HG03097 (cell line): ENCODE measurements at regions not wholly inside any gene's neighbourhood (a gene's known extent, or its start where the extent isn't known, plus 50 kb on each side); places are given as distances from the start of the nearest gene placed in this dataset.

ENCODE experiments used
- ATAC-seq: cut with Tn5 transposase; IDR thresholded peaks from one replicate; pipeline ENCODE4 v1.9.1; 2021; ENCODE audit not compliant: unreplicated experiment, low FRiP score

GRCh38 chr11:92642177-92642931 is 327.1 kb upstream of the MTNR1B start:
- ATAC-seq: no peak

DNA sequence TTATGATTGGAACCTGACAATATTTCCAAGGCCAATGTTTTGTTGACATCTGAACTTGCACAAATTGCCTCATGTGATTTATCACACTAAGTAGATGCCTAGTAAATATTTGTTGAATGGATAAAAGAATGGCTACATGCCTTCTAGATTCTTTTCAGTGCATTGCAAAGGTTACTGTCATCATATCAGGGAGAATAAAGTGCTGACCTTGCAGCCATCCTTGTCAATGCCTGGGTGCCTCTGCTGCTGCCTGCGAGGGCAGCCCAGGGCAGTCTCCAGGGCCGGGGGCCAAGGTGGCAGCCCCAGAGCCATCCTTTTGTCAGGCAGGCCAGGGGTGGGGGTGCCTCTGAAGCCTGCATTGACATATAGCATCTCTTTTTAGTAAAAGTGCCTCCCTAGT is 325.6 kb upstream of the MTNR1B start:
- ATAC-seq: no peak

- no peak for ATAC-seq
Observed at GRCh38 chr11:92644595-92645445, 324.6 kb upstream of the MTNR1B start.

DNA sequence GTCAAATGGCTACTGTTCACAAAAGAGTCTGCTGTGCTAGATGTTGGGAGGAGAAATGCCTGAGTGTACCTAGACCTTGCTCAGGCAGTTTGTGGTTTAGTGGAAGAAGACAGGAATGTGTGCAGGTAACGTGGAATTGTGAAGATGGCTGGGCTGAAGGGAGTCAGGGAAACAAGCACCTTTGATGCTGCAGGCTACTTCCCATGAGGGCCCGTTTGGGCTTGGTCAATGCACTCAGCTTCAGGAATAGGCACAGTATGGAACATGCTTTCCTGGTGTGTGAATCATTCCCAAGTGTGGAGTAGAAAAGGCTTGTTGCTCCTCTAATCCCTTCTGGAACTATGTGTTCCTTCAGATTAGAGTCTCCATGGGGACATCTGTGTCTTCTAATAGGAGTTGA is 318.3 kb upstream of the MTNR1B start:
- ATAC-seq: no peak

GRCh38 chr11:92653454-92653853 is 316.0 kb upstream of the MTNR1B start:
- no peak for ATAC-seq

- no peak for ATAC-seq
Observed at GRCh38 chr11:92656783-92657182, 312.7 kb upstream of the MTNR1B start.

GRCh38 chr11:92657226-92657625 is 312.2 kb upstream of the MTNR1B start:
- ATAC-seq: no peak

DNA sequence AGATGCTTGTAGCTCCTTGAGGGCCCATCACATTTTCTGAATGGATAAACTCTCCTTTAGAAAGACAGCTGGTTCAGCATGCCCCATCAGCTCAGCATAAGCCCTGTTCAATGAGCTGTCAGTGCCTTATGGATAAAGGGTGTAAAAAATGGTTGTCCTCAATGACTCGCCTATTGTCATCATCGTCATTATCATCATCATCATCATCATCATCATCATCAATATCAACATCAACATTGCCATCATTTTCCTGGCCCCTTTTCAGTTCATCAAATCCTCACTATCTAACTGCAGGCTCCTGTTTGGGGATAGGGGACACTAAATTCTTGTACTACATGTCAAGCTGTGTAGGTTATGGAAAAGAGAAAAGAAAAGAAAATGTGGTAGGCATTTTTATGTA is 310.7 kb upstream of the MTNR1B start:
- ATAC-seq: no peak

GRCh38 chr11:92659793-92660192 is 309.7 kb upstream of the MTNR1B start:
- ATAC-seq: no peak

DNA sequence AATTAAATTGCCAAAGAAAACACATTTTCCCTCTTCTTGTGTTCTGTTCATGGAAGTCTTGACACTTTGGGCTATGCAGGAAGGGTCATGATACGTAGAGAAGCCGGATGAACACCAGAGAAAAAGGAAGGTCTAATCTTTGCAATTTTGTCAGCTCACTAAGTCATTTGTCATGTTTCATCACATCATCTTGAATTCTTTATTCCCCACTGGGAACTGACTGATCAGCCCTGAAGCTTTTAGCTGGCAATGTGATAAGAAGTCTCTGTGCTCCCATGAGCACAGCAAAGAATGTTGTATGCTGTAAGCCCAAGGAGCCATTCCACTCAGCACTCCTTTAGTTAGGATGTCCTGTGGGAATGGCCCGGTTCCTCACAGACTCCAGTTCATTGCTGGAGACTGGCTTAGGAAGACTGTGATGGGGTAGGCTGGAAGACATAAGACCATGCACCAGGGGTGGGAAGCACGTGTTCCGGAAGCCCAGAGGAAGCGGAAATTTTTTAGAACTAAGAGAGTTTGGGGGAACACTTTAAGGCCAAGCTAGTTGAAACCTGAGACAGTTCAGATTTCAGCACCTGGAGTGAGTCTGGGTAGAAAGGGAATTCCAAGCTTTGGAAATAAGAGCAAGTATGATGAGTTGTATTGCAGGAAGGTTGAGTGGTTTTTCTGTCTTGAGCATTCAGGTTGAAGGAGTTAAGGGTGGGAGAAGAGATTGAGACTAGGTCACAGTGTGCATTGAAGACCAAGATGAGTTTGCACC is 306.7 kb upstream of the MTNR1B start:
- no peak for ATAC-seq

DNA sequence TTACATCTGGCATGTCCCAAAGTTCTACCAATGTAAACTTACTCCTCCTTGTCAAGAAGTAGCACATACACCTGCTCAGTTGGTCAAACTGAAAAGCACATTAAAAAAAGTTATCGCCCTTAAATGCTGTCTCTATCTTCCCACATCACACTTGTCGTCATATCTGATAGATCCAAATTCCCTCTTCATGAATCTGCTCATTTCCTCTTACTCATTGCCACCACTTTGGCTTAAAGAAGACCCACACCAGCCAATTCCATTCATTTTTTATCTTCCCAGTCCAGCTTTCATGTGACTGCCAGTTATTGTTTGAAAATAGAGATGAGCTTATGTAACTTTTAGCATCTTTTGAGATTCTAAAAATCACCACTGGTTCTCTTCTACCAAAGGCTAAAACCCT is 305.9 kb upstream of the MTNR1B start:
- ATAC-seq: no peak

DNA sequence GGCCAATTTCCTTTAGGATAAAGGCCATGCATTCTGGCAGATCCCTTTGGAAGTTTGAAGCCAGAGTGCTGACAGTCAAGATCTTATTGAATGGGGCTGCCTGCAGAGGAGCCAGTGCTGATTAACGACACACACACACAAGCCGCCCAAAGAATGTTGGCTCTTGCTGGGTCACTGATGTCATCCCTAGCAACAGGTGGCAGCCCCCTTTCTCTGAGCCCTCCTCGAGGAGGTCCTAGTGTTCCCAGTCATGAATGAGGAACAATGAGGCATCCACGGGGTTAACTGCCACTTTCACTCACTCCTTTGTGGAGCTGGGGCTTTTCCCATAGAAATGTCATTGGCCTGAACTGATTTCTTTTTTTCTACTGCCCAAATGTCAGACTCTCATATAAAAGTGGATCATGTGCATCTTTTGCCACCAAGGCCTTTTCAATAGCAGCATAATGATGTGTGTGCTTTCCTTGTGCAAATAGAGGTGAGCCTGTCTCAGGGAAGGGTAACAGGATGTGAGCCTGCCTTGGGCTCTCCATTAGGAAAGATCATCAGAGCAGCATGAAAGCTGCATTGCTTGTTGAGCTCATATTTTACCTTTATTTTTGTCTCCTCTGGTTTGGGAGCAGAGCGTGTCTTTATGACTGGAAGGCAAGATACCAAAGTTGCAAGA is 301.8 kb upstream of the MTNR1B start:
- ATAC-seq: no peak

DNA sequence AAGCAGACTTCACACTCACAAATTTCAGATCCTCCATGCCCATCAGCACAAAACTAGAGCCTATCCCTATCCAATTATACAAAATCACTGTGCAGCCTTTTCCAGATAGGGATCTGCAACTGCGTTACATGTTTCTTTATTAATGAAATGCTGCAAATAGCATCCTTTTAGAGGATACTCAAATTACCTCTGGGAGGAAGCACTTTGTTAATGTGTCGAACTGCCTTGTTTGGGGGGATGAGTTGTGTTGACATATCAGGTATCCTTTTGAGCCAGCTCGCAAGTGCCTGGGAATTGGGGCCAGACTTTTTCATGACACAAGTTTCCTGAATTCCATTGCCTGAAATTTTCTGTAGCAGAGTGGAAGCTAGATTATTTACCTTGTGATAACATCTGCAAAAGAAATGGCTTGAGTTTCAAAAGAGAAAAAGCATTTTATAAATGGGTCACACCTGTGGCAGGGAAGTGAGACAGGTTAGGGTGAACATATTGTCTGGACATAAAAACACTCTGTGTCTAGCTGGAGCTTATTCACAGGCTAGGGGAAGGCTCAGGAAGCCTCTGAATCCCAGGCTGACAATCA is 299.1 kb upstream of the MTNR1B start:
- ATAC-seq: no peak

- ATAC-seq: no peak
Observed at GRCh38 chr11:92671081-92671480, 298.4 kb upstream of the MTNR1B start.

DNA sequence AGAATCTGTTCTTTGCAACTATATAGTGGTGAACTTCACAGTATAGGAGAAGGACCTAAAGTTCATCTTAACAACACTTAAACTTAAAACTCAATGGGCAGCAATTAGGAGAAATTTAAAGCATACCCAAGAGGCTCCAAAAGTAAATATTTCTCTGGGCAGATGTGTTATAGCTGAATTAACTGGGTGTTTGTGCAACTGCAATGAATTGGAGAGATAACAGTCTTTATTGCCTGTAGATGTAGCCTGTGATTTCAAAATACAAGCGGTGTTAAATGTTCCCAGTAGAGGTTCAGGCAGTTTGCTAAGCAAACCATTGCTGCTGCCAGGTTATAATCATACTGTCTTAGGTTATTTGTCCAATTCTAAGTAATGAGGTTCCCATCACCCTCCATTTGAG is 294.1 kb upstream of the MTNR1B start:
- ATAC-seq: no peak

- no peak for ATAC-seq
Observed at GRCh38 chr11:92675810-92676209, 293.6 kb upstream of the MTNR1B start.

DNA sequence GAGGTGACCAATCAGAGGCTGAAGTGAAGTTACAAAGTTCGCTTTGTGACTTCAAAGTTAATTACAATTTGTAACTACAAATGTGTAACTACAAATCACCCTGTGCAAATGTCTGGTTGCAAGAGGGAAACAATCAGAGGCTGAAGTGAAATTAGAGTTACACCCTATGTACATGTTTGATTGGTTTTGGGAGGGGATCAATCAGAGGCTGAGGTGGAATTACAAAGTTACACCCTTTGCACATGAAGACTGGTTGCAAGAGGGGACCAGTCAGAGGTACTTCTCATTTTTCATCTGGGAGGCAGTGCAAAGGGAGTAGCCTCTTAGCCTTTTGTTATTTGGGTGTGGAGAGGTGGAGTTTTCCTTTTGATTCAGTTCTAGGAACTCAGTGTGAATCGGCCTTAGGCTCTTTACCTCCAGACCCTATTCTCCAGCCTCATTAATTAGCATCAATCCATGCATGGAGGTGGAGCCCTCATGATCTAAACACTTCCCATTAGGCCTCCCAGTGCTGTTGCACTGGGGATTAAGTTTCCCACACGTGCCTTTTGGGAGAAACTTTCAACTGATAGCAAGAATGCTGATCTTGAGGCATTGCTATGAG is 291.3 kb upstream of the MTNR1B start:
- no peak for ATAC-seq

DNA sequence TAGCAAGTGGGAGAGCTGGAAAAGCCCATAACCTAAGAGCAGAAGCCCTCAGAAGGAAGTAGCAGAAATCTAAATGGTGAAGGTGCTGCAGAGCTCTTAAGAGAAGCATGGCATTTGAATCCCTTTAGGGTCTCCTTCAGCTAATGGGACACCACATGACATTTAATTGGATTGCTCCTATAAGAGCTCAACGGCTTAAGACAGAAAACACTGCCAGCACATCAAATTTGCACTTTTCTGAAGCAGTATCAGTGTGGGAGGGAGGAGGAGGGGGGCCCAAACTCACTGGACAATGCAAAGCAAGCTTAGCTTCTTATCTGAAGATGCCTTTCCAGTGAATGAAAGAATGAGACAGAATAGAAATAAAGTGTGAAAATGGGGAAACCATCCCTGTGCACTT is 287.9 kb upstream of the MTNR1B start:
- ATAC-seq: no peak

- no peak for ATAC-seq
Observed at GRCh38 chr11:92682136-92682535, 287.3 kb upstream of the MTNR1B start.

- ATAC-seq: no peak
Observed at GRCh38 chr11:92682952-92683351, 286.5 kb upstream of the MTNR1B start.
